CD4-positive, alpha-beta memory T cell (primary cell): ENCODE measurements at regions not wholly inside any gene's neighbourhood (a gene's known extent, or its start where the extent isn't known, plus 50 kb on each side); places are given as distances from the start of the nearest gene placed in this dataset.

Source experiments
- CTCF ChIA-PET: fragments of 350-600 bp; sonication (Branson Sonifier 250); formaldehyde crosslinking; loops from one replicate; lab custom pipeline; 2021; ENCODE audit warnings: inconsistent platforms; ENCODE audit not compliant: partially characterized antibody; lab: Charles Lee
- POLR2A ChIA-PET: fragments of 350-600 bp; sonication (Branson Sonifier 250); formaldehyde crosslinking; loops from one replicate; lab custom pipeline; 2021; ENCODE audit not compliant: partially characterized antibody; lab: Charles Lee
- DNase-seq, 5 donors: peaks; one replicate each; pipeline versions ENCODE4 v3.0.0 to v3.0.0-alpha.2; 2020 to 2022; ENCODE audit warnings: mixed read lengths in 1 of 5
- H3K27ac ChIP-seq: one replicate; pipeline ENCODE4 v1.7.0; 2013; ENCODE audit warnings: low read depth, low read length
- H3K27me3 ChIP-seq: 2 replicates; pipeline ENCODE4 v1.7.0; 2013; ENCODE audit warnings: mild to moderate bottlenecking, low read length, moderate library complexity; ENCODE audit not compliant: insufficient read depth
- H3K36me3 ChIP-seq: 2 replicates; pipeline ENCODE4 v1.7.0; 2013; ENCODE audit warnings: mild to moderate bottlenecking, low read length, moderate library complexity; ENCODE audit not compliant: insufficient read depth
- H3K4me1 ChIP-seq: 2 replicates; pipeline ENCODE4 v1.7.0; 2013; ENCODE audit warnings: mild to moderate bottlenecking, low read length, moderate library complexity; ENCODE audit not compliant: insufficient read depth
- H3K4me3 ChIP-seq, 2 donors: one replicate each; pipeline ENCODE4 v1.7.0; 2013; ENCODE audit warnings: low read length in 2 of 2, mild to moderate bottlenecking in 1 of 2
- H3K9me3 ChIP-seq, 2 donors: one replicate each; pipeline ENCODE4 v1.7.0; 2013; ENCODE audit warnings: low read length in 2 of 2, control low read depth in 1 of 2; ENCODE audit not compliant: control insufficient read depth in 1 of 2
- H3K27ac Mint-ChIP-seq, 7 donors: one replicate each; pipeline ENCODE4 v1.8.0; 2020 to 2021; ENCODE audit warnings: mixed read lengths in 7 of 7, mild to moderate bottlenecking in 6 of 7, inconsistent platforms in 3 of 7, moderate library complexity in 3 of 7
- H3K27me3 Mint-ChIP-seq, 2 donors: one replicate each; pipeline ENCODE4 v1.8.0; 2020 to 2021; ENCODE audit warnings: mixed read lengths in 2 of 2
- H3K36me3 Mint-ChIP-seq, 2 donors: one replicate each; pipeline ENCODE4 v1.8.0; 2020 to 2021; ENCODE audit warnings: mixed read lengths in 2 of 2, inconsistent platforms in 1 of 2, mild to moderate bottlenecking in 1 of 2
- H3K4me1 Mint-ChIP-seq, 4 donors: one replicate each; pipeline ENCODE4 v1.8.0; 2020 to 2021; ENCODE audit warnings: mixed read lengths in 4 of 4, mild to moderate bottlenecking in 1 of 4
- H3K4me3 Mint-ChIP-seq, 8 donors: one replicate each; pipeline ENCODE4 v1.8.0; 2020 to 2021; ENCODE audit warnings: mixed read lengths in 8 of 8, mild to moderate bottlenecking in 7 of 8, moderate library complexity in 6 of 8, inconsistent platforms in 3 of 8
- H3K9me3 Mint-ChIP-seq, 8 donors: one replicate each; pipeline ENCODE4 v1.8.0; 2020 to 2021; ENCODE audit warnings: mixed read lengths in 8 of 8, mild to moderate bottlenecking in 5 of 8, inconsistent platforms in 3 of 8, moderate library complexity in 1 of 8
- intact Hi-C: fragments of 100-400 bp; cut with micrococcal nuclease; formaldehyde crosslinking; loops from one replicate; pipeline ENCODE4 v1.15.1; 2023

GRCh38 chr10:59505926-59506325 lies 143.6 kb upstream of the FAM13C start:
- H3K36me3 Mint-ChIP-seq: no peaks in the 10 kb centered on the region
- no peak for DNase-seq
- H3K9me3 ChIP-seq: no peaks in the 10 kb centered on the region
- no peak overlapping the region for H3K27ac Mint-ChIP-seq
- POLR2A ChIA-PET: no interaction called here
- no peaks in the 10 kb centered on the region for H3K36me3 ChIP-seq
- peaks cover 0 to 2% of the 10 kb centered on the region in 2 donors for H3K27me3 Mint-ChIP-seq
- peaks cover 0 to 8% (median 0%) of the 10 kb centered on the region in 8 donors for H3K9me3 Mint-ChIP-seq
- no peak overlapping the region for H3K4me3 ChIP-seq
- H3K27me3 ChIP-seq: no peaks in the 10 kb centered on the region
- H3K4me1 Mint-ChIP-seq: no peaks in the 10 kb centered on the region
- no peak overlapping the region for H3K4me3 Mint-ChIP-seq
- no peaks in the 10 kb centered on the region for H3K4me1 ChIP-seq
- CTCF ChIA-PET: no interaction called here
- H3K27ac ChIP-seq: no peak overlapping the region
- intact Hi-C loops: no loop called here

- H3K27ac Mint-ChIP-seq: no peak overlapping the region
- H3K4me3 Mint-ChIP-seq: no peak overlapping the region
- CTCF ChIA-PET: no interaction called here
- POLR2A ChIA-PET: no interaction called here
- H3K27me3 Mint-ChIP-seq: peaks cover 0 to 2% of the 10 kb centered on the region in 2 donors
- Histone ChIP-seq H3K4me3 (no peak overlapping the region), H3K4me1 (no peaks in the 10 kb centered on the region), H3K36me3 (no peaks in the 10 kb centered on the region), H3K27me3 (no peaks in the 10 kb centered on the region), H3K9me3 (no peaks in the 10 kb centered on the region), H3K27ac (no peak overlapping the region)
- no peaks in the 10 kb centered on the region for H3K36me3 Mint-ChIP-seq
- no peak for DNase-seq
- H3K4me1 Mint-ChIP-seq: no peaks in the 10 kb centered on the region
- intact Hi-C loops: no loop called here
- peaks cover 0 to 41% (median 20%) of the 10 kb centered on the region in 8 donors for H3K9me3 Mint-ChIP-seq
Measured at GRCh38 chr10:59499460-59499859, 137.1 kb upstream of the FAM13C start.

- ChIA-PET CTCF (no interaction called here), POLR2A (no interaction called here)
- H3K36me3 ChIP-seq: no peaks in the 10 kb centered on the region
- H3K9me3 ChIP-seq: no peaks in the 10 kb centered on the region
- H3K27ac ChIP-seq: no peak overlapping the region
- no peaks in the 10 kb centered on the region for H3K36me3 Mint-ChIP-seq
- no peaks in the 10 kb centered on the region for H3K4me1 Mint-ChIP-seq
- peaks cover 0 to 44% (median 23%) of the 10 kb centered on the region in 8 donors for H3K9me3 Mint-ChIP-seq
- H3K4me3 ChIP-seq: no peak overlapping the region
- H3K4me1 ChIP-seq: no peaks in the 10 kb centered on the region
- intact Hi-C loops: no loop called here
- no peaks in the 10 kb centered on the region for H3K27me3 ChIP-seq
- no peak for DNase-seq
- H3K27ac Mint-ChIP-seq: no peak overlapping the region
- H3K4me3 Mint-ChIP-seq: no peak overlapping the region
- no peaks in the 10 kb centered on the region for H3K27me3 Mint-ChIP-seq
Measured at GRCh38 chr10:59493017-59493416, 130.7 kb upstream of the FAM13C start.

GRCh38 chr10:59479426-59479825 lies 117.1 kb upstream of the FAM13C start:
- no peaks in the 10 kb centered on the region for H3K27me3 ChIP-seq
- Mint-ChIP-seq H3K4me1 (no peaks in the 10 kb centered on the region), H3K9me3 (peaks cover 0 to 10% (median 3%) of the 10 kb centered on the region in 8 donors), H3K4me3 (no peak overlapping the region), H3K36me3 (no peaks in the 10 kb centered on the region), H3K27ac (no peak overlapping the region), H3K27me3 (no peaks in the 10 kb centered on the region)
- POLR2A ChIA-PET: no interaction called here
- no peaks in the 10 kb centered on the region for H3K4me1 ChIP-seq
- H3K27ac ChIP-seq: no peak overlapping the region
- no peak overlapping the region for H3K4me3 ChIP-seq
- H3K36me3 ChIP-seq: no peaks in the 10 kb centered on the region
- CTCF ChIA-PET: no interaction called here
- intact Hi-C loops: no loop called here
- no peaks in the 10 kb centered on the region for H3K9me3 ChIP-seq
- DNase-seq: no peak

GRCh38 chr10:59470570-59470969 lies 108.2 kb upstream of the FAM13C start:
- Histone ChIP-seq H3K27ac (no peak overlapping the region), H3K9me3 (no peaks in the 10 kb centered on the region), H3K27me3 (no peaks in the 10 kb centered on the region), H3K4me1 (no peaks in the 10 kb centered on the region), H3K36me3 (no peaks in the 10 kb centered on the region), H3K4me3 (no peak overlapping the region)
- H3K36me3 Mint-ChIP-seq: no peaks in the 10 kb centered on the region
- no peak overlapping the region for H3K27ac Mint-ChIP-seq
- H3K9me3 Mint-ChIP-seq: peaks cover 0 to 12% (median 4%) of the 10 kb centered on the region in 8 donors
- H3K4me1 Mint-ChIP-seq: no peaks in the 10 kb centered on the region
- ChIA-PET POLR2A (no interaction called here), CTCF (no interaction called here)
- intact Hi-C loops: no loop called here
- no peak for DNase-seq
- H3K27me3 Mint-ChIP-seq: no peaks in the 10 kb centered on the region
- H3K4me3 Mint-ChIP-seq: no peak overlapping the region

GRCh38 chr10:59465088-59465487 lies 102.7 kb upstream of the FAM13C start:
- no peaks in the 10 kb centered on the region for H3K4me1 ChIP-seq
- H3K4me3 Mint-ChIP-seq: no peak overlapping the region
- H3K27me3 Mint-ChIP-seq: no peaks in the 10 kb centered on the region
- no peaks in the 10 kb centered on the region for H3K36me3 Mint-ChIP-seq
- ChIA-PET CTCF (no interaction called here), POLR2A (no interaction called here)
- no peak overlapping the region for H3K27ac Mint-ChIP-seq
- H3K27me3 ChIP-seq: no peaks in the 10 kb centered on the region
- DNase-seq: no peak
- no peak overlapping the region for H3K4me3 ChIP-seq
- no peak overlapping the region for H3K27ac ChIP-seq
- H3K9me3 Mint-ChIP-seq: peaks cover 0 to 2% (median 2%) of the 10 kb centered on the region in 8 donors
- H3K4me1 Mint-ChIP-seq: no peaks in the 10 kb centered on the region
- no peaks in the 10 kb centered on the region for H3K9me3 ChIP-seq
- intact Hi-C loops: no loop called here
- no peaks in the 10 kb centered on the region for H3K36me3 ChIP-seq

- no peaks in the 10 kb centered on the region for H3K9me3 ChIP-seq
- CTCF ChIA-PET: no interaction called here
- DNase-seq: no peak
Measured at GRCh38 chr10:59464483-59464882, 102.1 kb upstream of the FAM13C start.

GRCh38 chr10:59463909-59464308 lies 101.6 kb upstream of the FAM13C start:
- CTCF ChIA-PET: no interaction called here
- Histone ChIP-seq H3K27me3 (no peaks in the 10 kb centered on the region), H3K36me3 (no peaks in the 10 kb centered on the region), H3K4me1 (no peaks in the 10 kb centered on the region), H3K9me3 (no peaks in the 10 kb centered on the region), H3K27ac (no peak overlapping the region), H3K4me3 (no peak overlapping the region)
- Mint-ChIP-seq H3K27ac (no peak overlapping the region), H3K36me3 (no peaks in the 10 kb centered on the region), H3K9me3 (peaks cover 0 to 2% (median under 1%) of the 10 kb centered on the region in 8 donors), H3K27me3 (no peaks in the 10 kb centered on the region), H3K4me1 (no peaks in the 10 kb centered on the region), H3K4me3 (no peak overlapping the region)
- no peak for DNase-seq
- intact Hi-C loops: no loop called here
- POLR2A ChIA-PET: no interaction called here

More at GRCh38 chr10:59464483-59464882, 102.1 kb upstream of the FAM13C start:
- H3K4me1 Mint-ChIP-seq: no peaks in the 10 kb centered on the region
- H3K36me3 ChIP-seq: no peaks in the 10 kb centered on the region
- H3K36me3 Mint-ChIP-seq: no peaks in the 10 kb centered on the region
- H3K4me3 Mint-ChIP-seq: no peak overlapping the region
- POLR2A ChIA-PET: no interaction called here
- H3K27me3 ChIP-seq: no peaks in the 10 kb centered on the region
- no peaks in the 10 kb centered on the region for H3K4me1 ChIP-seq
- H3K27ac ChIP-seq: no peak overlapping the region
- H3K27ac Mint-ChIP-seq: no peak overlapping the region
- intact Hi-C loops: no loop called here
- no peak overlapping the region for H3K4me3 ChIP-seq
- H3K27me3 Mint-ChIP-seq: no peaks in the 10 kb centered on the region
- H3K9me3 Mint-ChIP-seq: peaks cover 0 to 2% (median under 1%) of the 10 kb centered on the region in 8 donors
